Caki2 (cell line): ENCODE measurements at regions not wholly inside any gene's neighbourhood (a gene's known extent, or its start where the extent isn't known, plus 50 kb on each side); places are given as distances from the start of the nearest gene placed in this dataset.

ENCODE experiments used
- DNase-seq: peaks from one replicate; pipeline ENCODE4 v3.0.0-alpha.2; 2015; ENCODE audit warnings: low read depth
- in situ Hi-C: cut with HindIII; loops from 2 replicates; pipeline ENCODE4 v1.10.0; 2016; ENCODE audit warnings: low sequenced_read_pairs, low pct_unique_long_range_greater_than_20kb, mixed read lengths

GRCh38 chr16:82506692-82507670 lies 119.8 kb upstream of the CDH13 start:
- no peak for DNase-seq
- in situ Hi-C loops = no loop called here

GRCh38 chr16:82504836-82505235 lies 121.9 kb upstream of the CDH13 start:
- in situ Hi-C loops = no loop called here
- no peak for DNase-seq

- no peak for DNase-seq
- in situ Hi-C loops = no loop called here
These were observed 127.5 kb upstream of the CDH13 start for GRCh38 chr16:82499302-82499701.

GRCh38 chr16:82497139-82497538 lies 129.6 kb upstream of the CDH13 start:
- DNase-seq = no peak
- in situ Hi-C loops = no loop called here

- DNase-seq = no peak
- in situ Hi-C loops = no loop called here
These were observed 138.3 kb upstream of the CDH13 start for GRCh38 chr16:82488460-82488859.

GRCh38 chr16:82481455-82481854 lies 145.3 kb upstream of the CDH13 start:
- DNase-seq = no peak
- in situ Hi-C loops = no loop called here

GRCh38 chr16:82476786-82477185 lies 150.0 kb upstream of the CDH13 start:
- in situ Hi-C loops = no loop called here
- no peak for DNase-seq

GRCh38 chr16:82470620-82471152 lies 156.1 kb upstream of the CDH13 start:
- in situ Hi-C loops = no loop called here
- DNase-seq = no peak

- in situ Hi-C loops = no loop called here
- DNase-seq = no peak
These were observed 156.8 kb upstream of the CDH13 start for GRCh38 chr16:82470016-82470415.

- in situ Hi-C loops = no loop called here
- no peak for DNase-seq
These were observed 162.6 kb upstream of the CDH13 start for GRCh38 chr16:82464187-82464586.

- in situ Hi-C loops = no loop called here
- no peak for DNase-seq
These were observed 166.0 kb upstream of the CDH13 start for GRCh38 chr16:82460766-82461165.

- no peak for DNase-seq
- in situ Hi-C loops = no loop called here
These were observed 167.1 kb upstream of the CDH13 start for GRCh38 chr16:82459580-82460256.

GRCh38 chr16:82456683-82457082 lies 170.1 kb upstream of the CDH13 start:
- in situ Hi-C loops = no loop called here
- peak; percentile 40 for DNase-seq

GRCh38 chr16:82454566-82454965 lies 172.2 kb upstream of the CDH13 start:
- in situ Hi-C loops = no loop called here
- DNase-seq = no peak

GRCh38 chr16:82454152-82454551 lies 172.6 kb upstream of the CDH13 start:
- DNase-seq = no peak
- in situ Hi-C loops = no loop called here

GRCh38 chr16:82452004-82452756 lies 174.6 kb upstream of the CDH13 start:
- DNase-seq = peak; percentile 40
- in situ Hi-C loops = no loop called here

GRCh38 chr16:82451449-82451848 lies 175.3 kb upstream of the CDH13 start:
- no peak for DNase-seq
- in situ Hi-C loops = no loop called here

GRCh38 chr16:82440336-82440735 lies 186.4 kb upstream of the CDH13 start:
- in situ Hi-C loops = no loop called here

More at GRCh38 chr16:82440336-82440735, 186.4 kb upstream of the CDH13 start:
- DNase-seq = no peak
